DOHH2 (cell line): ENCODE measurements at regions not wholly inside any gene's neighbourhood (a gene's known extent, or its start where the extent isn't known, plus 50 kb on each side); places are given as distances from the start of the nearest gene placed in this dataset.

Experiments used
- EZH2phosphoT487 ChIP-seq: fragments of 200-600 bp; sonication (generic); IDR thresholded peaks from 2 replicates; pipeline ENCODE4 v1.6.1; 2017; ENCODE audit warnings: borderline replicate concordance, mild to moderate bottlenecking, antibody characterized with exemption, low read length, moderate library complexity, mixed read lengths
- TF ChIP-seq, protein P1 (sequence below): fragments of 200-600 bp; sonication (generic); IDR thresholded peaks from one replicate; pipeline ENCODE4 v1.5.1; 2014; ENCODE audit warnings: antibody characterized with exemption, mild to moderate bottlenecking, low read depth, low read length; ENCODE audit not compliant: poor library complexity, severe bottlenecking

DNA sequence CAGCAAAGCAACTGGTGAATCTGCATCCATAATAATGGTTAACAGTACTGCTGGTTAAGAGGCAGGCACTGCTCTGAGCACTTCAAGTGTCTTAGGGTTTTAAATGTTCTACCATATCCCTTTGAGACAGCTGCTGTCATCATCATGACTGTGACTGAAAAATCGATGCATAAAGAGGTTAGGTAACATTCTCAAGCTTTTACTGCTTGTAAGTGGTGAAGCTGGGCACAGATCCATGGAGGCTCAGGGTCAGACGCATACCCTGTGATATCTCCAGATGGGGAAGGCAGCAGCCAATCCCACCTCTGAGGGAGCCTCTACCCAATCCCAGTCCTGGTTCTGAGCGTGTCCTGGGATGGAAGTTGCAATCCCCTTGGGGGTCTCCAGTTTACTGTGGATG is 57.6 kb upstream of the SOX9 start:
- TF ChIP-seq EZH2phosphoT487 = no peak
- TF ChIP-seq, protein P1, sequence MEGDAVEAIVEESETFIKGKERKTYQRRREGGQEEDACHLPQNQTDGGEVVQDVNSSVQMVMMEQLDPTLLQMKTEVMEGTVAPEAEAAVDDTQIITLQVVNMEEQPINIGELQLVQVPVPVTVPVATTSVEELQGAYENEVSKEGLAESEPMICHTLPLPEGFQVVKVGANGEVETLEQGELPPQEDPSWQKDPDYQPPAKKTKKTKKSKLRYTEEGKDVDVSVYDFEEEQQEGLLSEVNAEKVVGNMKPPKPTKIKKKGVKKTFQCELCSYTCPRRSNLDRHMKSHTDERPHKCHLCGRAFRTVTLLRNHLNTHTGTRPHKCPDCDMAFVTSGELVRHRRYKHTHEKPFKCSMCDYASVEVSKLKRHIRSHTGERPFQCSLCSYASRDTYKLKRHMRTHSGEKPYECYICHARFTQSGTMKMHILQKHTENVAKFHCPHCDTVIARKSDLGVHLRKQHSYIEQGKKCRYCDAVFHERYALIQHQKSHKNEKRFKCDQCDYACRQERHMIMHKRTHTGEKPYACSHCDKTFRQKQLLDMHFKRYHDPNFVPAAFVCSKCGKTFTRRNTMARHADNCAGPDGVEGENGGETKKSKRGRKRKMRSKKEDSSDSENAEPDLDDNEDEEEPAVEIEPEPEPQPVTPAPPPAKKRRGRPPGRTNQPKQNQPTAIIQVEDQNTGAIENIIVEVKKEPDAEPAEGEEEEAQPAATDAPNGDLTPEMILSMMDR = no peak
